Mesendoderm (in vitro differentiated cells): ENCODE measurements at regions not wholly inside any gene's neighbourhood (a gene's known extent, or its start where the extent isn't known, plus 50 kb on each side); places are given as distances from the start of the nearest gene placed in this dataset.

Experiments
- DNase-seq: peaks from one replicate; pipeline ENCODE4 v3.0.0; 2013
- H2AK5ac ChIP-seq: 2 replicates; pipeline ENCODE4 v1.6.1; 2013; ENCODE audit warnings: low read length, inconsistent platforms
- H2BK120ac ChIP-seq: 2 replicates; pipeline ENCODE4 v1.6.1; 2013; ENCODE audit warnings: low read depth, mild to moderate bottlenecking, low read length, moderate library complexity, mixed read lengths
- H2BK15ac ChIP-seq: replicated peaks from 2 replicates; pipeline ENCODE4 v1.6.1; 2013; ENCODE audit warnings: low read depth, mild to moderate bottlenecking, moderate library complexity
- H2BK5ac ChIP-seq: 2 replicates; pipeline ENCODE4 v1.6.1; 2013; ENCODE audit warnings: low read length, inconsistent platforms
- H3K18ac ChIP-seq: 2 replicates; pipeline ENCODE4 v1.6.1; 2013; ENCODE audit warnings: mild to moderate bottlenecking, low read length, mixed read lengths
- H3K23ac ChIP-seq: one replicate; pipeline ENCODE4 v1.6.1; 2013; ENCODE audit warnings: low read length
- H3K27ac ChIP-seq: 2 replicates; pipeline ENCODE4 v1.5.1; 2013; ENCODE audit warnings: low read depth, mild to moderate bottlenecking, inconsistent platforms, low read length, moderate library complexity
- H3K27me3 ChIP-seq: 2 replicates; pipeline ENCODE4 v1.6.1; 2013; ENCODE audit warnings: low read length, control low read depth, mild to moderate bottlenecking, inconsistent platforms; ENCODE audit not compliant: insufficient read depth, poor library complexity
- H3K36me3 ChIP-seq: 2 replicates; pipeline ENCODE4 v1.6.1; 2013; ENCODE audit warnings: low read length, inconsistent platforms; ENCODE audit not compliant: control insufficient read depth, insufficient read depth
- H3K4ac ChIP-seq: one replicate; pipeline ENCODE4 v1.6.1; 2013; ENCODE audit warnings: low read depth, mild to moderate bottlenecking, low read length, moderate library complexity
- H3K4me1 ChIP-seq: 2 replicates; pipeline ENCODE4 v1.6.1; 2013; ENCODE audit warnings: low read depth, low read length, inconsistent platforms; ENCODE audit not compliant: control insufficient read depth
- H3K4me2 ChIP-seq: 2 replicates; pipeline ENCODE4 v1.6.1; 2013; ENCODE audit warnings: low read length
- H3K4me3 ChIP-seq: 2 replicates; pipeline ENCODE4 v1.5.1; 2013; ENCODE audit warnings: mild to moderate bottlenecking, low read length
- H3K56ac ChIP-seq: one replicate; pipeline ENCODE4 v1.6.1; 2013; ENCODE audit warnings: low read length
- H3K79me1 ChIP-seq: 2 replicates; pipeline ENCODE4 v1.6.1; 2013; ENCODE audit warnings: low read length, inconsistent platforms
- H3K79me2 ChIP-seq: 2 replicates; pipeline ENCODE4 v1.6.1; 2013; ENCODE audit warnings: mild to moderate bottlenecking, low read length; ENCODE audit not compliant: control insufficient read depth, insufficient read depth
- H3K9ac ChIP-seq: 2 replicates; pipeline ENCODE4 v1.6.1; 2013; ENCODE audit warnings: low read length, inconsistent platforms
- H4K5ac ChIP-seq: one replicate; pipeline ENCODE4 v1.6.1; 2013; ENCODE audit warnings: low read length
- H4K8ac ChIP-seq: one replicate; pipeline ENCODE4 v1.6.1; 2013; ENCODE audit warnings: low read depth, mild to moderate bottlenecking, control low read depth, low read length, moderate library complexity
- WGBS: extraction: QIAGEN DNeasy Blood & Tissue Kit; methylation state at CpG from one replicate; pipeline ENCODE4 v1.1.7; 2013; ENCODE audit warnings: low lambda C conversion rate, missing lambda C conversion rate; ENCODE audit not compliant: insufficient coverage; ENCODE audit errors: extremely low coverage; 5-methylcytosine and 5-hydroxymethylcytosine counted together

GRCh38 chr5:90135779-90136378 lies 273.7 kb downstream of the CETN3 start:
- no peak overlapping the region for H4K5ac ChIP-seq
- H2BK15ac ChIP-seq, result no peak overlapping the region
- no peaks in the 10 kb centered on the region for H3K79me2 ChIP-seq
- no peaks in the 10 kb centered on the region for H3K27me3 ChIP-seq
- H2BK120ac ChIP-seq, result no peak overlapping the region
- no peaks in the 10 kb centered on the region for H3K36me3 ChIP-seq
- H2AK5ac ChIP-seq, result no peak overlapping the region
- H3K23ac ChIP-seq, result no peak overlapping the region
- H3K9ac ChIP-seq, result no peak overlapping the region
- no peak overlapping the region for H4K8ac ChIP-seq
- H3K56ac ChIP-seq, result no peak overlapping the region
- no peak overlapping the region for H3K18ac ChIP-seq
- WGBS, result no CpG with 5 or more reads among the region's 7 CpGs
- no peak overlapping the region for H2BK5ac ChIP-seq
- no peak overlapping the region for H3K4me2 ChIP-seq
- DNase-seq, result peak; percentile 75
- no peak overlapping the region for H3K27ac ChIP-seq
- H3K4me3 ChIP-seq, result no peak overlapping the region
- no peaks in the 10 kb centered on the region for H3K4me1 ChIP-seq
- no peak overlapping the region for H3K4ac ChIP-seq
- no peaks in the 10 kb centered on the region for H3K79me1 ChIP-seq

GRCh38 chr5:90134892-90135291 lies 274.7 kb downstream of the CETN3 start:
- Histone ChIP-seq H3K27me3 (no peaks in the 10 kb centered on the region), H4K5ac (no peak overlapping the region), H2BK5ac (no peak overlapping the region), H3K23ac (no peak overlapping the region), H3K4me3 (no peak overlapping the region), H3K56ac (no peak overlapping the region), H2BK120ac (no peak overlapping the region), H2BK15ac (no peak overlapping the region), H3K9ac (no peak overlapping the region), H3K4ac (no peak overlapping the region), H3K4me2 (no peak overlapping the region), H3K27ac (no peak overlapping the region), H3K4me1 (no peaks in the 10 kb centered on the region), H4K8ac (no peak overlapping the region), H2AK5ac (no peak overlapping the region), H3K79me1 (no peaks in the 10 kb centered on the region), H3K79me2 (no peaks in the 10 kb centered on the region), H3K36me3 (no peaks in the 10 kb centered on the region), H3K18ac (no peak overlapping the region)
- WGBS, result no CpG with 5 or more reads among the region's 4 CpGs
- DNase-seq, result no peak

- H4K8ac ChIP-seq, result no peak overlapping the region
- H3K23ac ChIP-seq, result no peak overlapping the region
- no peaks in the 10 kb centered on the region for H3K36me3 ChIP-seq
- H2AK5ac ChIP-seq, result no peak overlapping the region
- H2BK15ac ChIP-seq, result no peak overlapping the region
- no peak overlapping the region for H2BK120ac ChIP-seq
- H3K4me1 ChIP-seq, result no peaks in the 10 kb centered on the region
- no peak overlapping the region for H3K9ac ChIP-seq
- no peak for DNase-seq
- no peak overlapping the region for H3K18ac ChIP-seq
- H3K27ac ChIP-seq, result no peak overlapping the region
- H3K79me1 ChIP-seq, result no peaks in the 10 kb centered on the region
- H4K5ac ChIP-seq, result no peak overlapping the region
- no peak overlapping the region for H3K56ac ChIP-seq
- H3K4me3 ChIP-seq, result no peak overlapping the region
- H3K27me3 ChIP-seq, result no peaks in the 10 kb centered on the region
- H2BK5ac ChIP-seq, result no peak overlapping the region
- no peak overlapping the region for H3K4ac ChIP-seq
- no peaks in the 10 kb centered on the region for H3K79me2 ChIP-seq
- H3K4me2 ChIP-seq, result no peak overlapping the region
These were observed 275.2 kb downstream of the CETN3 start for GRCh38 chr5:90134381-90134780.

- Histone ChIP-seq H2AK5ac (no peak overlapping the region), H3K79me2 (no peaks in the 10 kb centered on the region), H3K23ac (no peak overlapping the region), H3K27ac (no peak overlapping the region), H3K18ac (no peak overlapping the region), H3K4me3 (no peak overlapping the region), H2BK120ac (no peak overlapping the region), H3K4me1 (no peaks in the 10 kb centered on the region), H2BK15ac (no peak overlapping the region), H3K56ac (no peak overlapping the region), H2BK5ac (no peak overlapping the region), H3K27me3 (no peaks in the 10 kb centered on the region), H3K79me1 (no peaks in the 10 kb centered on the region), H3K36me3 (no peaks in the 10 kb centered on the region), H4K8ac (no peak overlapping the region), H3K4me2 (no peak overlapping the region), H3K4ac (no peak overlapping the region), H4K5ac (no peak overlapping the region), H3K9ac (no peak overlapping the region)
- no CpG with 5 or more reads among the region's 2 CpGs for WGBS
- no peak for DNase-seq
These were observed 275.6 kb downstream of the CETN3 start for GRCh38 chr5:90133941-90134340.

GRCh38 chr5:90131383-90132133 lies 278.0 kb downstream of the CETN3 start:
- H3K23ac ChIP-seq, result no peak overlapping the region
- H4K5ac ChIP-seq, result no peak overlapping the region
- no peak overlapping the region for H2BK5ac ChIP-seq
- H3K4me1 ChIP-seq, result no peaks in the 10 kb centered on the region
- H3K9ac ChIP-seq, result no peak overlapping the region
- no peak overlapping the region for H2AK5ac ChIP-seq
- no peak overlapping the region for H3K56ac ChIP-seq
- H3K79me1 ChIP-seq, result no peaks in the 10 kb centered on the region
- H3K79me2 ChIP-seq, result no peaks in the 10 kb centered on the region
- no peak overlapping the region for H3K4ac ChIP-seq
- no peak overlapping the region for H2BK120ac ChIP-seq
- no CpG with 5 or more reads among the region's 1 CpG for WGBS
- no peaks in the 10 kb centered on the region for H3K27me3 ChIP-seq
- DNase-seq, result no peak
- H3K36me3 ChIP-seq, result no peaks in the 10 kb centered on the region
- no peak overlapping the region for H3K4me2 ChIP-seq
- no peak overlapping the region for H3K4me3 ChIP-seq
- H2BK15ac ChIP-seq, result no peak overlapping the region
- H3K27ac ChIP-seq, result no peak overlapping the region
- H4K8ac ChIP-seq, result no peak overlapping the region
- H3K18ac ChIP-seq, result no peak overlapping the region

- Histone ChIP-seq H3K79me2 (no peaks in the 10 kb centered on the region), H2BK5ac (no peak overlapping the region), H3K23ac (no peak overlapping the region), H3K56ac (no peak overlapping the region), H3K27ac (no peak overlapping the region), H3K18ac (no peak overlapping the region), H3K9ac (no peak overlapping the region), H4K5ac (no peak overlapping the region), H3K79me1 (no peaks in the 10 kb centered on the region), H4K8ac (no peak overlapping the region), H3K36me3 (no peaks in the 10 kb centered on the region), H2BK120ac (no peak overlapping the region), H3K4me3 (no peak overlapping the region), H3K4me2 (no peak overlapping the region), H2BK15ac (no peak overlapping the region), H3K4me1 (no peaks in the 10 kb centered on the region), H3K27me3 (no peaks in the 10 kb centered on the region), H3K4ac (no peak overlapping the region), H2AK5ac (no peak overlapping the region)
- whole genome bisulfite sequencing, result no CpG with 5 or more reads among the region's 1 CpG
- DNase-seq, result no peak
These were observed 281.0 kb downstream of the CETN3 start for GRCh38 chr5:90128551-90128950.
